Cardiac fibroblast (primary cell): ENCODE measurements at regions not wholly inside any gene's neighbourhood (a gene's known extent, or its start where the extent isn't known, plus 50 kb on each side); places are given as distances from the start of the nearest gene placed in this dataset.

Source experiments
- DNase-seq, 2 donors: peaks; one replicate each; pipeline versions ENCODE4 v3.0.0 to v3.0.0-alpha.2; 2010; ENCODE audit warnings: low read depth in 2 of 2
- H3K4me3 ChIP-seq, 2 donors: replicated peaks in 1 of 2; 1 replicate in 1 of 2; 2 replicates in 1 of 2; pipeline ENCODE4 v1.5.1; 2011; ENCODE audit warnings: low read depth in 2 of 2, low read length in 2 of 2, mild to moderate bottlenecking in 2 of 2, moderate library complexity in 1 of 2
- CTCF ChIP-seq: IDR thresholded peaks from one replicate; pipeline ENCODE4 v1.5.1; 2011; ENCODE audit warnings: low read depth, mild to moderate bottlenecking, low read length, inconsistent platforms

- no peak for DNase-seq
- H3K4me3 ChIP-seq, result no peak overlapping the region
- TF ChIP-seq CTCF, result no peak
These were observed 537.3 kb upstream of the TGFBR2 start for GRCh38 chr3:30069056-30069455.

GRCh38 chr3:30073040-30073439, 533.4 kb upstream of the TGFBR2 start:
- no peak overlapping the region for H3K4me3 ChIP-seq
- no peak for DNase-seq
- TF ChIP-seq CTCF, result no peak

- peak in 1 of 2 donors; percentile 29 for DNase-seq
- no peak for TF ChIP-seq CTCF
- H3K4me3 ChIP-seq, result no peak overlapping the region
These were observed 532.8 kb upstream of the TGFBR2 start for GRCh38 chr3:30073622-30074021.

GRCh38 chr3:30075514-30075913, 530.9 kb upstream of the TGFBR2 start:
- TF ChIP-seq CTCF, result no peak
- H3K4me3 ChIP-seq, result no peak overlapping the region
- DNase-seq, result no peak

- H3K4me3 ChIP-seq, result no peak overlapping the region
- no peak for DNase-seq
- TF ChIP-seq CTCF, result no peak
These were observed 529.5 kb upstream of the TGFBR2 start for GRCh38 chr3:30076899-30077298.

GRCh38 chr3:30077746-30078145, 528.7 kb upstream of the TGFBR2 start:
- no peak overlapping the region for H3K4me3 ChIP-seq
- TF ChIP-seq CTCF, result no peak
- no peak for DNase-seq

GRCh38 chr3:30078736-30079135, 527.7 kb upstream of the TGFBR2 start:
- no peak for TF ChIP-seq CTCF
- no peak for DNase-seq
- no peak overlapping the region for H3K4me3 ChIP-seq
